ENCODE measurements at regions not wholly inside any gene's neighbourhood (a gene's known extent, or its start where the extent isn't known, plus 50 kb on each side); places are given as distances from the start of the nearest gene placed in this dataset.

- TF ChIP-seq REST (IDR thresholded peaks at IDR 0.05; ENCODE audit: unreplicated experiment) (peak; percentile 70), CTCF (conservative IDR thresholded peaks at IDR 0.05; ENCODE audit: low read depth in 2 of 2) (0 out of 4 replicates have a peak, but pooled peaks of 1 of the 2 experiments have one; percentile 6), EZH2 (IDR thresholded peaks at IDR 0.05; ENCODE audit: low read depth, unreplicated experiment) (no peak)
These were observed 204.3 kb downstream of the KIF26A start for GRCh38 chr14:104342435-104343293.

Data from GM23338 (cell line).